Right lobe of liver (tissue), 6 donors: ENCODE measurements at regions not wholly inside any gene's neighbourhood (a gene's known extent, or its start where the extent isn't known, plus 50 kb on each side); places are given as distances from the start of the nearest gene placed in this dataset.

ENCODE experiments used
- ATAC-seq, 4 donors: fragments of 200-7000 bp; cut with Tn5 transposase; one replicate each; pipeline ENCODE4 v1.9.1; 2020; ENCODE audit warnings: mild to moderate bottlenecking in 4 of 4, moderate library complexity in 4 of 4
- DNase-seq, 3 donors: peaks; one replicate each; pipeline ENCODE4 v3.0.0-alpha.2; 2020
- H3K27ac ChIP-seq, 3 donors: fragments of 200-600 bp; one replicate each; pipeline ENCODE4 v1.8.0; 2022
- H3K27me3 ChIP-seq, 2 donors: fragments of 200-600 bp; one replicate each; pipeline ENCODE4 v1.8.0; 2022
- H3K36me3 ChIP-seq, 4 donors: fragments of 200-600 bp; sonication (generic) in 1 of 4; one replicate each; pipeline versions ENCODE4 v1.5.1 to v1.8.0; 2017 to 2022; ENCODE audit warnings: control low read depth in 1 of 4
- H3K4me1 ChIP-seq, 4 donors: fragments of 200-600 bp; sonication (generic) in 1 of 4; one replicate each; pipeline versions ENCODE4 v1.5.1 to v1.8.0; 2017 to 2022; ENCODE audit warnings: control low read depth in 1 of 4
- H3K4me3 ChIP-seq, 3 donors: fragments of 200-600 bp; one replicate each; pipeline ENCODE4 v1.8.0; 2022
- H3K9me3 ChIP-seq, 4 donors: fragments of 200-600 bp; sonication (generic) in 1 of 4; one replicate each; pipeline versions ENCODE4 v1.5.1 to v1.8.0; 2017 to 2022; ENCODE audit warnings: control low read depth in 1 of 4
- CTCF ChIP-seq, 4 donors: fragments of 200-600 bp in 3 of 4; fragments of 450-650 bp in 1 of 4; IDR thresholded peaks; one replicate each; pipeline versions ENCODE4 v1.5.1 to v1.8.0; 2016 to 2022; ENCODE audit warnings: antibody characterized with exemption in 4 of 4, mild to moderate bottlenecking in 2 of 4
- POLR2A ChIP-seq: fragments of 450-650 bp; IDR thresholded peaks from one replicate; pipeline ENCODE4 v1.6.1; 2017; ENCODE audit warnings: antibody characterized with exemption, mild to moderate bottlenecking
- WGBS: methylation state at CpG from one replicate; pipeline ENCODE4 v1.1.6; 2018; ENCODE audit warnings: low coverage, low lambda C conversion rate; ENCODE audit not compliant: insufficient coverage; ENCODE audit errors: missing lambda C conversion rate; 5-methylcytosine and 5-hydroxymethylcytosine counted together
- intact Hi-C, 2 donors: fragments of 100-400 bp; cut with DNase I; formaldehyde crosslinking; loops; one replicate each; pipeline versions ENCODE4 v1.11.2 to v1.14.1; 2022
- donor health status: DM: no; HTN: yes; CAD: no.
- donor health status: DM: no; HTN: no; CAD: no.
- donor health status: DM: no; HTN: no; CAD: no.
- donor health status: DM: no; HTN: yes; CAD: no.
- donor health status: DM: no; HTN: yes; CAD: no.

GRCh38 chr9:100674419-100675122 is 96.7 kb downstream of the CAVIN4 start:
- no peak for TF ChIP-seq POLR2A
- intact Hi-C loops, result no loop called here
- Histone ChIP-seq H3K36me3 (no peaks in the 10 kb centered on the region), H3K4me1 (no peaks in the 10 kb centered on the region), H3K27me3 (no peaks in the 10 kb centered on the region), H3K27ac (no peak overlapping the region), H3K4me3 (no peak overlapping the region), H3K9me3 (no peaks in the 10 kb centered on the region)
- ATAC-seq (no peak), DNase-seq (no peak)
- 33% methylated on average over 1 of the region's 1 CpG for WGBS

GRCh38 chr9:100679834-100680233 is 102.0 kb downstream of the CAVIN4 start:
- H3K4me1 ChIP-seq, result no peaks in the 10 kb centered on the region
- DNase-seq (no peak), ATAC-seq (no peak)
- 55% methylated on average over 2 of the region's 2 CpGs for WGBS
- no peak overlapping the region for H3K4me3 ChIP-seq
- H3K36me3 ChIP-seq, result no peaks in the 10 kb centered on the region
- no peak overlapping the region for H3K27ac ChIP-seq
- TF ChIP-seq POLR2A (no peak), CTCF (IDR thresholded peaks at IDR 0.05) (no peak)
- H3K9me3 ChIP-seq, result no peaks in the 10 kb centered on the region
- intact Hi-C loops, result no loop called here
- no peaks in the 10 kb centered on the region for H3K27me3 ChIP-seq

GRCh38 chr9:100686420-100686819 is 108.5 kb downstream of the CAVIN4 start:
- Histone ChIP-seq H3K36me3 (no peaks in the 10 kb centered on the region), H3K27ac (no peak overlapping the region), H3K4me1 (no peaks in the 10 kb centered on the region), H3K4me3 (no peak overlapping the region), H3K9me3 (no peaks in the 10 kb centered on the region), H3K27me3 (no peaks in the 10 kb centered on the region)
- TF ChIP-seq CTCF (IDR thresholded peaks at IDR 0.05), result no peak
- TF ChIP-seq POLR2A, result no peak
- no peak for DNase-seq
- intact Hi-C loops, result no loop called here
- WGBS, result 93% methylated on average over 2 of the region's 2 CpGs
- no peak for ATAC-seq

GRCh38 chr9:100689635-100690034 is 111.8 kb downstream of the CAVIN4 start:
- TF ChIP-seq POLR2A, result no peak
- no peak for TF ChIP-seq CTCF (IDR thresholded peaks at IDR 0.05)
- no peak overlapping the region for H3K4me3 ChIP-seq
- no peaks in the 10 kb centered on the region for H3K27me3 ChIP-seq
- intact Hi-C loops, result no loop called here
- H3K9me3 ChIP-seq, result no peaks in the 10 kb centered on the region
- no peaks in the 10 kb centered on the region for H3K36me3 ChIP-seq
- H3K4me1 ChIP-seq, result no peaks in the 10 kb centered on the region
- DNase-seq (no peak), ATAC-seq (no peak)
- 29% methylated on average over 3 of the region's 3 CpGs for WGBS
- H3K27ac ChIP-seq, result no peak overlapping the region

GRCh38 chr9:100690438-100690837 is 112.6 kb downstream of the CAVIN4 start:
- Histone ChIP-seq H3K9me3 (no peaks in the 10 kb centered on the region), H3K4me1 (no peaks in the 10 kb centered on the region), H3K27ac (no peak overlapping the region), H3K27me3 (no peaks in the 10 kb centered on the region), H3K4me3 (no peak overlapping the region), H3K36me3 (no peaks in the 10 kb centered on the region)
- TF ChIP-seq POLR2A (no peak), CTCF (IDR thresholded peaks at IDR 0.05) (no peak)
- no peak for DNase-seq
- no peak for ATAC-seq
- intact Hi-C loops, result no loop called here
- 80% methylated on average over 1 of the region's 5 CpGs for WGBS
